OCI-LY3 (cell line): ENCODE measurements at regions not wholly inside any gene's neighbourhood (a gene's known extent, or its start where the extent isn't known, plus 50 kb on each side); places are given as distances from the start of the nearest gene placed in this dataset.

Source experiments
- CTCF ChIP-seq: fragments of 200-600, 300-600 bp; sonication (generic); IDR thresholded peaks from 2 replicates; pipeline ENCODE4 v1.5.1; 2014; ENCODE audit warnings: antibody characterized with exemption, low read length, low read depth
- EZH2phosphoT487 ChIP-seq: fragments of 200-600 bp; shearing (Covaris generic); IDR thresholded peaks from 2 replicates; pipeline ENCODE4 v1.6.1; 2018; ENCODE audit warnings: antibody characterized with exemption, mixed run types, low read depth

- TF ChIP-seq CTCF (no peak), EZH2phosphoT487 (no peak)
Observed at GRCh38 chr10:125415964-125416363, 255.6 kb upstream of the CTBP2 start.
